Nephron progenitor cell (in vitro differentiated cells): ENCODE measurements at regions not wholly inside any gene's neighbourhood (a gene's known extent, or its start where the extent isn't known, plus 50 kb on each side); places are given as distances from the start of the nearest gene placed in this dataset.
A peak's percentile ranks its signal among the peaks of the same experiment; 100 is the strongest.

ENCODE experiments used
- DNase-seq: peaks from one replicate; pipeline ENCODE4 v3.0.0; 2021
- H3K27ac Mint-ChIP-seq: 2 replicates; pipeline ENCODE4 v1.8.0; 2021; ENCODE audit warnings: mild to moderate bottlenecking, moderate library complexity, mixed read lengths
- H3K27me3 Mint-ChIP-seq: 2 replicates; pipeline ENCODE4 v1.8.0; 2021; ENCODE audit warnings: mild to moderate bottlenecking, low read depth, mixed read lengths; ENCODE audit not compliant: poor library complexity
- H3K36me3 Mint-ChIP-seq: 2 replicates; pipeline ENCODE4 v1.8.0; 2021; ENCODE audit warnings: low read depth, mixed read lengths
- H3K4me1 Mint-ChIP-seq: 2 replicates; pipeline ENCODE4 v1.8.0; 2021; ENCODE audit warnings: mixed read lengths
- H3K4me3 Mint-ChIP-seq: 2 replicates; pipeline ENCODE4 v1.8.0; 2021; ENCODE audit warnings: mild to moderate bottlenecking, moderate library complexity, mixed read lengths
- H3K9me3 Mint-ChIP-seq: 2 replicates; pipeline ENCODE4 v1.8.0; 2021; ENCODE audit warnings: mild to moderate bottlenecking, moderate library complexity, mixed read lengths
- CTCF ChIP-seq: fragments of 200-600 bp; sonication (generic); IDR thresholded peaks from 2 replicates; pipeline ENCODE4 v1.5.0; 2021; ENCODE audit warnings: antibody characterized with exemption

GRCh38 chr2:226665306-226665831, 134.3 kb downstream of the IRS1 start:
- no peaks in the 10 kb centered on the region for H3K36me3 Mint-ChIP-seq
- DNase-seq: no peak
- H3K27ac Mint-ChIP-seq: no peak overlapping the region
- no peak for TF ChIP-seq CTCF
- H3K27me3 Mint-ChIP-seq: peaks cover 7% of the 10 kb centered on the region
- peaks cover 32% of the 10 kb centered on the region for H3K4me1 Mint-ChIP-seq
- H3K4me3 Mint-ChIP-seq: no peak overlapping the region
- H3K9me3 Mint-ChIP-seq: peaks cover 7% of the 10 kb centered on the region

GRCh38 chr2:226664661-226665060, 135.0 kb downstream of the IRS1 start:
- H3K4me1 Mint-ChIP-seq: peaks cover 38% of the 10 kb centered on the region
- H3K36me3 Mint-ChIP-seq: no peaks in the 10 kb centered on the region

GRCh38 chr2:226664140-226664539, 135.5 kb downstream of the IRS1 start:
- Mint-ChIP-seq H3K27me3 (peaks cover 7% of the 10 kb centered on the region), H3K36me3 (no peaks in the 10 kb centered on the region)
- no peak for DNase-seq

More at GRCh38 chr2:226664661-226665060, 135.0 kb downstream of the IRS1 start:
- DNase-seq: no peak
- TF ChIP-seq CTCF: no peak
- H3K4me3 Mint-ChIP-seq: no peak overlapping the region
- no peak overlapping the region for H3K27ac Mint-ChIP-seq
- H3K9me3 Mint-ChIP-seq: peaks cover 7% of the 10 kb centered on the region
- peaks cover 7% of the 10 kb centered on the region for H3K27me3 Mint-ChIP-seq

GRCh38 chr2:226661789-226662545, 137.7 kb downstream of the IRS1 start:
- TF ChIP-seq CTCF: no peak
- Mint-ChIP-seq H3K27me3 (peaks cover 3% of the 10 kb centered on the region), H3K4me1 (peaks cover 49% of the 10 kb centered on the region), H3K4me3 (no peak overlapping the region), H3K36me3 (no peaks in the 10 kb centered on the region), H3K27ac (peak overlapping the region; percentile 79), H3K9me3 (peaks cover 7% of the 10 kb centered on the region)
- DNase-seq: no peak

More at GRCh38 chr2:226664140-226664539, 135.5 kb downstream of the IRS1 start:
- Mint-ChIP-seq H3K4me1 (peaks cover 43% of the 10 kb centered on the region), H3K27ac (no peak overlapping the region), H3K9me3 (peaks cover 7% of the 10 kb centered on the region), H3K4me3 (no peak overlapping the region)
- TF ChIP-seq CTCF: no peak

GRCh38 chr2:226660526-226660925, 139.1 kb downstream of the IRS1 start:
- H3K27ac Mint-ChIP-seq: peak overlapping the region; percentile 79
- peaks cover 46% of the 10 kb centered on the region for H3K4me1 Mint-ChIP-seq
- peaks cover 7% of the 10 kb centered on the region for H3K9me3 Mint-ChIP-seq
- H3K27me3 Mint-ChIP-seq: peaks cover 3% of the 10 kb centered on the region
- no peak overlapping the region for H3K4me3 Mint-ChIP-seq
- H3K36me3 Mint-ChIP-seq: no peaks in the 10 kb centered on the region
- no peak for TF ChIP-seq CTCF
- no peak for DNase-seq

- Mint-ChIP-seq H3K4me3 (peak overlapping the region; percentile 23), H3K9me3 (peaks cover 7% of the 10 kb centered on the region), H3K27me3 (peaks cover 3% of the 10 kb centered on the region), H3K36me3 (no peaks in the 10 kb centered on the region), H3K27ac (peak overlapping the region; percentile 15), H3K4me1 (peaks cover 42% of the 10 kb centered on the region)
- DNase-seq: no peak
- TF ChIP-seq CTCF: no peak
Measured at GRCh38 chr2:226660124-226660523, 139.5 kb downstream of the IRS1 start.
